Vagina (tissue), 1 donor: ENCODE measurements at regions not wholly inside any gene's neighbourhood (a gene's known extent, or its start where the extent isn't known, plus 50 kb on each side); places are given as distances from the start of the nearest gene placed in this dataset. TPM values are rescaled to one million over a fixed set of nuclear protein-coding genes. Genes with fewer than 3 reads are reported as not detected.

Source experiments
- small RNA-seq: library from RNA; depleted of rRNA; stranded (forward); fragments of <200 nt; gene quantifications from one replicate; pipeline ENCODE3, GENCODE V24; 2016

Small RNAs in the stretch of these regions (small RNA-seq; reads per million reads assigned to genes)
- gene RF00426: not detected
